PC-3 (cell line): ENCODE measurements at regions not wholly inside any gene's neighbourhood (a gene's known extent, or its start where the extent isn't known, plus 50 kb on each side); places are given as distances from the start of the nearest gene placed in this dataset.

Experiments
- ATAC-seq: fragments of 200-7000 bp; cut with Tn5 transposase; 2 replicates; pipeline ENCODE4 v1.9.1; 2020; ENCODE audit warnings: mild to moderate bottlenecking, moderate library complexity
- BruUV-seq: library from RNA; stranded (reverse); fragments of 400-500 nt; replicated peaks from 2 replicates; lab custom pipeline; 2021; lab: Mats Ljungman, UMichigan
- CTCF ChIA-PET: fragments of 300-600 bp; sonication (Branson Sonifier 250); formaldehyde crosslinking; loops from one replicate; lab custom pipeline; 2022; ENCODE audit warnings: antibody characterized with exemption; lab: Charles Lee
- POLR2A ChIA-PET: fragments of 300-600 bp; sonication (Branson Sonifier 250); formaldehyde crosslinking; loops from one replicate; lab custom pipeline; 2022; ENCODE audit warnings: antibody characterized with exemption; ENCODE audit not compliant: unreplicated experiment; lab: Charles Lee
- DNase-seq: peaks from one replicate; pipeline ENCODE4 v3.0.0-alpha.2; 2015
- H2AFZ ChIP-seq: fragments of 300-600 bp; sonication (generic); 2 replicates; pipeline ENCODE4 v1.6.0; 2016; ENCODE audit warnings: antibody characterized with exemption, low read length
- H3F3A ChIP-seq: fragments of 300-600 bp; sonication (generic); one replicate; pipeline ENCODE4 v1.6.0; 2017; ENCODE audit warnings: antibody characterized with exemption, low read length, control low read depth, mild to moderate bottlenecking; ENCODE audit not compliant: unreplicated experiment
- H3K27ac ChIP-seq: fragments of 300-600 bp; sonication (generic); 2 replicates; pipeline ENCODE4 v1.5.1; 2016; ENCODE audit warnings: mild to moderate bottlenecking, low read length
- H3K27me3 ChIP-seq: fragments of 300-600 bp; sonication (generic); 2 replicates; pipeline ENCODE4 v1.6.1; 2016; ENCODE audit warnings: low read length, mixed read lengths
- H3K36me3 ChIP-seq: fragments of 300-600 bp; sonication (generic); 2 replicates; pipeline ENCODE4 v1.6.1; 2016; ENCODE audit warnings: low read depth, mixed run types, low read length, mixed read lengths
- H3K4me1 ChIP-seq: fragments of 300-600 bp; sonication (generic); 2 replicates; pipeline ENCODE4 v1.5.1; 2016; ENCODE audit warnings: low read length; ENCODE audit not compliant: insufficient read depth
- H3K4me2 ChIP-seq: fragments of 300-600 bp; sonication (generic); 2 replicates; pipeline ENCODE4 v1.6.0; 2016; ENCODE audit warnings: low read length
- H3K4me3 ChIP-seq: fragments of 300-600 bp; sonication (generic); 2 replicates; pipeline ENCODE4 v1.5.1; 2016; ENCODE audit warnings: mild to moderate bottlenecking, low read length, mixed read lengths
- H3K79me2 ChIP-seq: fragments of 300-600 bp; sonication (generic); 2 replicates; pipeline ENCODE4 v1.6.1; 2017; ENCODE audit warnings: low read length, mixed read lengths
- H3K9ac ChIP-seq: fragments of 300-600 bp; sonication (generic); 2 replicates; pipeline ENCODE4 v1.6.0; 2016; ENCODE audit warnings: mild to moderate bottlenecking, low read length
- H3K9me2 ChIP-seq: fragments of 300-600 bp; sonication (generic); replicated peaks from 2 replicates; pipeline ENCODE4 v1.6.1; 2016; ENCODE audit warnings: mixed run types, low read length, mixed read lengths
- H3K9me3 ChIP-seq: fragments of 300-600 bp; sonication (generic); 2 replicates; pipeline ENCODE4 v1.6.1; 2016; ENCODE audit warnings: low read length, mixed read lengths
- H4K20me1 ChIP-seq: fragments of 300-600 bp; sonication (generic); 2 replicates; pipeline ENCODE4 v1.6.1; 2016; ENCODE audit warnings: low read length, mixed read lengths
- CTCF ChIP-seq: fragments of 300-600 bp; sonication (generic); conservative IDR thresholded peaks from 2 replicates; pipeline ENCODE4 v1.5.1; 2017; ENCODE audit warnings: antibody characterized with exemption, low read depth, mild to moderate bottlenecking, low read length
- EZH2 ChIP-seq: fragments of 300-600 bp; sonication (generic); IDR thresholded peaks from one replicate; pipeline ENCODE4 v1.6.1; 2017; ENCODE audit warnings: antibody characterized with exemption, mild to moderate bottlenecking, low read length; ENCODE audit not compliant: unreplicated experiment
- EZH2phosphoT487 ChIP-seq: fragments of 300-600 bp; sonication (generic); IDR thresholded peaks from 2 replicates; pipeline ENCODE4 v1.6.1; 2018; ENCODE audit warnings: mild to moderate bottlenecking, antibody characterized with exemption, low read length, borderline replicate concordance
- intact Hi-C: fragments of 100-400 bp; cut with micrococcal nuclease; formaldehyde crosslinking; loops from 2 replicates; pipeline ENCODE4 v1.9.0; 2023

DNA sequence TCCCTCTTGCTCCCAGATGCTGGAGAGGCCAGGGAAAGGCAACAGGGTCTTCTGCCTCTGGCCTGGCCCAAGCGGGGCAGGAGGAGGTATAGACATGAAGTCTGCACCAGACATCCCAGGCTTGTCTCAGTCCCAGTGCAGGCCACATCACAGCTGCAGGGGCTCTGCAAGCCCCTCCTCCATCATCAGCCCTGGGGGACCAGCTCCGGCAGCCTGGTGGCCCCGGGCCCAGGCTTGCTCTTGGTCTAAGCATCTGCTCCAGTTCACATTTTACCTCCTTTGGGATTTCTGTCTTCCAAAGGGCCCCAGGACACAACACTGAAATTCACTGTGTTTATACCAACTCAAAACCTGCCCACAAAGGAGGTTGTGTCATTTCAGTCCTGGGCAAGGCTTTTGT is 359.4 kb downstream of the ZNF536 start:
- Histone ChIP-seq H3K36me3 (no peaks in the 10 kb centered on the region), H3K27me3 (no peaks in the 10 kb centered on the region), H3K4me3 (no peak overlapping the region), H4K20me1 (no peaks in the 10 kb centered on the region), H3K4me2 (no peak overlapping the region), H3K4me1 (no peaks in the 10 kb centered on the region), H3K27ac (no peak overlapping the region), H3K9me2 (no peaks in the 10 kb centered on the region), H3K79me2 (no peaks in the 10 kb centered on the region), H3K9ac (no peak overlapping the region), H3F3A (no peaks in the 10 kb centered on the region), H3K9me3 (no peaks in the 10 kb centered on the region), H2AFZ (no peak overlapping the region)
- TF ChIP-seq CTCF: no peak
- no peak for TF ChIP-seq EZH2
- no peak for TF ChIP-seq EZH2phosphoT487
- CTCF ChIA-PET: no interaction called here
- no TSS peak for BruUV-seq
- intact Hi-C loops: no loop called here
- DNase-seq: no peak
- no peak for ATAC-seq
- POLR2A ChIA-PET: no interaction called here

GRCh38 chr19:30729451-30729850 is 357.3 kb downstream of the ZNF536 start:
- POLR2A ChIA-PET: no interaction called here
- no peak overlapping the region for H3K4me2 ChIP-seq
- TF ChIP-seq EZH2 (no peak), CTCF (no peak)
- no peaks in the 10 kb centered on the region for H3F3A ChIP-seq
- no peak overlapping the region for H2AFZ ChIP-seq
- no peak overlapping the region for H3K9ac ChIP-seq
- H3K79me2 ChIP-seq: no peaks in the 10 kb centered on the region
- H4K20me1 ChIP-seq: no peaks in the 10 kb centered on the region
- no peaks in the 10 kb centered on the region for H3K4me1 ChIP-seq
- CTCF ChIA-PET: no interaction called here
- no peak overlapping the region for H3K27ac ChIP-seq
- DNase-seq (no peak), ATAC-seq (no peak)
- no peaks in the 10 kb centered on the region for H3K9me2 ChIP-seq
- intact Hi-C loops: no loop called here
- H3K9me3 ChIP-seq: no peaks in the 10 kb centered on the region
- no peaks in the 10 kb centered on the region for H3K36me3 ChIP-seq
- H3K27me3 ChIP-seq: no peaks in the 10 kb centered on the region
- no TSS peak for BruUV-seq
- no peak overlapping the region for H3K4me3 ChIP-seq

DNA sequence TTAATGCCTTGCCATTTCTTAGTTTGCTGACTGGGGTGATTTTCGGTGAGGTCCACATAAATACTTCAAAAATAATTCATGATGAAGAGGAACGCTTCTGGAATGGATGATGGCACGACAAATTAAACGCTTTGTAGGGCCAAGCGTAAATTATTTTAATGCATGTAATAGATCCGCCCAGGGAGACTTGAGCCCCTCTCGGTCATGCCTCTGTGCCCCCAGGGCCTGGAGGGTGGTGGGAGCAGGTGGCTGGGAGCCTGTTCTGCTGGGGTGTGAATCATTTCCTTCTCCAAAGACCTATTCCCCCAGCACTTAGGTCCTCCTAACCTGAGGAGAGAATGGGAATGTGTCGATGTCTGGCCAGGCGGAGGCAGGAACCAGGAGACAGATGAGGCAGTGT is 350.6 kb downstream of the ZNF536 start:
- no peaks in the 10 kb centered on the region for H3K4me1 ChIP-seq
- ChIA-PET CTCF (no interaction called here), POLR2A (no interaction called here)
- H3K9me3 ChIP-seq: no peaks in the 10 kb centered on the region
- H3K79me2 ChIP-seq: no peaks in the 10 kb centered on the region
- no peaks in the 10 kb centered on the region for H3K9me2 ChIP-seq
- no peak overlapping the region for H2AFZ ChIP-seq
- ATAC-seq (no peak), DNase-seq (no peak)
- no peak overlapping the region for H3K27ac ChIP-seq
- no peaks in the 10 kb centered on the region for H3F3A ChIP-seq
- H3K9ac ChIP-seq: no peak overlapping the region
- intact Hi-C loops: no loop called here
- no peaks in the 10 kb centered on the region for H4K20me1 ChIP-seq
- BruUV-seq: no TSS peak
- no peak for TF ChIP-seq EZH2
- no peak for TF ChIP-seq CTCF
- no peak for TF ChIP-seq EZH2phosphoT487
- H3K4me3 ChIP-seq: no peak overlapping the region
- no peak overlapping the region for H3K4me2 ChIP-seq
- no peaks in the 10 kb centered on the region for H3K27me3 ChIP-seq
- H3K36me3 ChIP-seq: no peaks in the 10 kb centered on the region
